GM18907 (cell line): ENCODE measurements at regions not wholly inside any gene's neighbourhood (a gene's known extent, or its start where the extent isn't known, plus 50 kb on each side); places are given as distances from the start of the nearest gene placed in this dataset.
"Not testable (repeated sequence)": the region's sequence is repeated elsewhere in the genome, so short reads cannot be mapped to it uniquely, and the experiment has no call there.

ENCODE experiments used
- ATAC-seq: cut with Tn5 transposase; IDR thresholded peaks from one replicate; pipeline ENCODE4 v1.9.1; 2021; ENCODE audit warnings: mild to moderate bottlenecking, moderate library complexity; ENCODE audit not compliant: unreplicated experiment

- no peak for ATAC-seq
Observed at GRCh38 chr7:81155654-81156373, 237.0 kb upstream of the SEMA3C start.

DNA sequence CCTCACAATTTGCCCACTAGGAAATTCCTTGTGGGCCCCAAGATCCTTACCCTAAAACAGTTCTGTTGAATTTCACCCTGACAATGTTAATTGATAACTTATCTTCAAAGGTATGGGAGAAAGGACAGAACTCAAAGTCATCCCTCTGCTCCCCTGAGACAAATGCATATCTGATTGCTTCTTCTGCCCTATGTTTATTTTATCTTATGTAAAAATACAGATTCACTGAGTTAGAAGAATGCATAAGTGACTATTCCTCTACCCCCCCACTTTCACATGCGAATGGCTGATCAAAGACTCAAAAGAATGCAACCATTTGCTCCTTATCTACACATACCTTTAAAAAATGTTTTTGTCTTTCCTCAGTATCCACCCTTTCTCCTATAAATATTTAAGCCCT lies 235.7 kb upstream of the SEMA3C start:
- ATAC-seq, result no peak

DNA sequence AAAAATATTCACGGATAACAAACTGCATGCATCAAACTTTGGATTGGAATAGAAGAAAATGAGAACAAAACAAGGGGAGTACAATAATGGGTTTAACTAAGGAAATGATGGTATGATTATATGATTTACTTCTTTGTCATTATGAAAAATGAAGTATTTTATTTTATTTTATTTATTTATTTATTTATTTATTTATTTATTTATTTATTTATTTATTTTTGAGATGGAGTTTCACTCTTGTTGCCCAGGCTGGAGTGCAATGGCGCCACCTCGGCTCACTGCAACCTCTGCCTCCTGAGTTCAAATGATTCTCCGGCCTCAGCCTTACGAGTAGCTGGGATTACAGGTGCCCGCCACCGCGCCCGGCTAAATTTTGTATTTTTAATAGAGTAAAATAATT lies 234.1 kb upstream of the SEMA3C start:
- ATAC-seq, result not testable (repeated sequence)

- no peak for ATAC-seq
Observed at GRCh38 chr7:81150951-81151361, 232.1 kb upstream of the SEMA3C start.

GRCh38 chr7:81143856-81144255 lies 225.0 kb upstream of the SEMA3C start:
- no peak for ATAC-seq

GRCh38 chr7:81141257-81142205 lies 222.7 kb upstream of the SEMA3C start:
- ATAC-seq, result not testable (repeated sequence)

DNA sequence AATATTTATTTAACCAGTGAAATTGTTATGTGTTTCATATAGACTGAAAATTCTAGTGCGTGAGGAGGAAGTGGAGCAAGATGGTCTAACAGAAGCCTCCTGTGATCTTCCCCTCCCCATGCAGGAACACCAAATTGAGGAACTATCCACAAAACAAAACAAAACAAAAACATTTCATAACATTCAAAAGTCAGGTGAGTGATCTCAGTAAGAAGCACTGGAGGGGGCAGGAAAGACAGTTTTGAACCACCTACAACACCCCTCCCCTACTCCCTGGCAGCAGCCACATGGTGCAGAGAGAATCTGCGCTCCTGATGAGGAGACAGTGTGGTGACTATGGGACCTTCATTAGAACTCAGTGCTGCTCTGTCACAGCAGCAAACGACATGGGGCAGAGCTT lies 221.9 kb upstream of the SEMA3C start:
- no peak for ATAC-seq

DNA sequence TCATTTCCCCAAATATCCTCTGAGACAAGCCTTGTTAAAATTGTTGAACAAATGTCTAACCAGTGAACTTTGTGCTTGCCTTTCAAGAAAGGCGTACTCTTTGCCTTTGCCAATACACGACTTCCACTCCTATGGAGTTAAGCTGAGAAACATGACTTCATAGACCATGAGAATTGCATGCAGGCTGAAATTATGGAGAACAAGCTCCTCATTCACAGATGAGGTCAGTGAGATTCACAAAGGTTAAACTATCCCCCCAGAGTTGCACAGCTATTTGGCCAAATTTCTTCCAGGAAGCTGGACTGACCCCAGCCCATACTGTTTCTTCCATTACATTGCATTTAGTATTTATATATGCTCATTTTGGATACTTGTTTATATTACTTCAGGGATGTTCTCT lies 221.4 kb upstream of the SEMA3C start:
- no peak for ATAC-seq

- ATAC-seq, result no peak
Observed at GRCh38 chr7:81138870-81139269, 220.0 kb upstream of the SEMA3C start.

DNA sequence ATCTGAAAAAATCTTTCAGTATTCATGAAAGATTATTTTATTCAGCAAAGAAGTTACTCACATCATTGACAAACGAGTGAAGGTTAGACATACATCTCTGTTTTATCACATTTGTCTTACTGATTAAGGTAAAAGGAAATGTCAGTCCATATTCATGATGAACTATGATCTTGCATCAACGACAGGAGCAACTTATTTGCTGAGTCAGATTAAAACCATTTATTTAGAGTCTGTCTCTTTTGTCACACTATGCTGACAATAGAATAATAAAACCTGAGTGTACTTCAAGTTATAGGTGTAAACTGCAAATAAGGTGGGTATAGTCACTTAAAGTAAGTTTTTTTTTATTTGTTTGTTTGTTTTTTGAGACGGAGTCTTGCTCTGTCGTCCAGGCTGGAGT lies 216.5 kb upstream of the SEMA3C start:
- no peak for ATAC-seq

GRCh38 chr7:81128011-81128410 lies 209.2 kb upstream of the SEMA3C start:
- no peak for ATAC-seq

GRCh38 chr7:81120803-81121202 lies 202.0 kb upstream of the SEMA3C start:
- ATAC-seq, result no peak

GRCh38 chr7:81120111-81120510 lies 201.3 kb upstream of the SEMA3C start:
- no peak for ATAC-seq

GRCh38 chr7:81114633-81115032 lies 195.8 kb upstream of the SEMA3C start:
- ATAC-seq, result no peak

- no peak for ATAC-seq
Observed at GRCh38 chr7:81112731-81113130, 193.9 kb upstream of the SEMA3C start.

DNA sequence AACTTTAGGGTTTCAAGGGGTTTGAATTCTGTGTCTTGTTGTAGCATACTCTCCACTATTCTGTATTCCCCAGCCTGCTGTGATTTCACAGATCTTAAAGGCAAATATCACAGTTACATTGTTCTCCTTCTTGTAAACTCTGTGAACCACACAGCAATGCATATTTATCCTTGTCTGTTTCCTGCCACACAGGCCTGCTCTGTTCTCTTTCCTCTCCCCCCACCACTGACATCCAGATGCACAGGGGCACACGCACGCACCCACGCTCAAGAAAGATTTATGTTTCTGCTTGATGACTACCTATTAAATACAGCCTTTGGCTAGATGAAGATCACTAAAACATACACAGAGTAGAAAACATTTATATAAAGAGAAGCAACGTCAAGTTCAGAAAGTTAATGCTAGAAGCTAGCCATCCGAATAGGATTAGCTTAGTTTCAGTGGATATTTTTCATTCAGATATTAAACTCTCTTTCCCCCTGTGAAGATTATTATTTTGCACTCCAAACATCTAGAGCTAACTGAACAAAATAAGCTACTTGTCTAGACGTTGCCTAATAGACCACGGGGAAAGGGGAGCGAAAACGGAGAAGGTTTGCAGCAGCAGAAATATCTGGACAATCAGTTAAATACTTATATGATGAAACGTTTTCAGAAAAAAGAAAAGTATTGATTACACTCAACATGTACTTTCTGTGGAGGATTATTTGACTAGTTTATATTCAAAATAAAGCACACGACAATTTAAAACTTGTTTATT lies 193.1 kb upstream of the SEMA3C start:
- ATAC-seq, result no peak

DNA sequence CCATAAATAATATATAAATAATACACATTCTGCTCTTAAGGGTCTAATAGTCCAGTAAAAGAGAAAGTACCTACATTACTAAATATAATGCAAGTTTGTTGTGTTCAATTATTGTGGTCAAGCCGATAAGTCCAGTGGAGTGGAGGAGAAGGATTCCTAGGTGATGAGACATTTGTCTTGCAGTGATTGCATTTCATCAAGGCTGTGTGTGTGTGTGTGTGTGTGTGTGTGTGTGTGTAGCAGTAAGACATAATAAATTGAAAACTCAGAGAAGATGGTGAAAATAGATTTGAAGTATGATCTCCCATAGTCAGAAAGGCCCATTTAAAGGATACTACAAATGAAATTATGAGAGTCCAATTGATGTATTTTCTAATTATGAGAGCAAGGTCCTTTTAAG lies 192.5 kb upstream of the SEMA3C start:
- ATAC-seq, result no peak

DNA sequence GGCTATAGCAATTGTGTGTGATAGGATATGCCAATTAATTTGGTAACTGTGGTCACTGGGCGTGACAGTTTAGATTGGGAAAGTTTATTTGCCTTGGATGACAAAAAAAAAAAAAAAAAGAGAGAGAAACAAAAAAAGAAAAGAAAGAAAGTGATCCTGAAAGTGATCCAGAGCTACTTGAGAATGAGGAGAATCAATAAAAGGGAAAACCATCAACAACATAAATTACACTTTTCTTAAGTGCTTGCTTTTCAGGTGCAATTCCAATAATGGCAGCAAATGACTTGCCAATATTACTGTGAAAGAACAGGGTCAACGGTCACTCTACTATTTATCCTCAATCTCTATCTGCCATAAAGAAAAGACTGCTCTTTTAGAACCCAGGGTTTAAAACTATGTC lies 191.8 kb upstream of the SEMA3C start:
- ATAC-seq, result no peak

DNA sequence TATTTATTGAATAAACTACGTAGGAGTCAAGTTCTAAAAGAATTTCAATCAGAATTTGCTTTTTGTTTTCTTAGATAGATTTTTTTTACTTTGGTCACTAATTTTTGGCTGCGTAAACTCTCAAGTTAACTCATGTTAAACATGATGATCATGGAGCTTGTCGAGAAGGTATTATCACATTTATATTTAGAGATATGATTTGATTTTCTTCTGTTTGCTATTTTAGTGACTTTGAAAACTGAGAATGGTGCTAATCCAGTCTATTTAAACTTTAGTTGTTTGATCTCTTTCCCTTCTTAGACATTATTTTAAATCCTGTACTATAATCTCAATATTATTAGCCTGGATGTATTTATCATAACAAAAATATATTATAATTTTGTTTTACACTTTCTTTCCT lies 179.4 kb upstream of the SEMA3C start:
- no peak for ATAC-seq

DNA sequence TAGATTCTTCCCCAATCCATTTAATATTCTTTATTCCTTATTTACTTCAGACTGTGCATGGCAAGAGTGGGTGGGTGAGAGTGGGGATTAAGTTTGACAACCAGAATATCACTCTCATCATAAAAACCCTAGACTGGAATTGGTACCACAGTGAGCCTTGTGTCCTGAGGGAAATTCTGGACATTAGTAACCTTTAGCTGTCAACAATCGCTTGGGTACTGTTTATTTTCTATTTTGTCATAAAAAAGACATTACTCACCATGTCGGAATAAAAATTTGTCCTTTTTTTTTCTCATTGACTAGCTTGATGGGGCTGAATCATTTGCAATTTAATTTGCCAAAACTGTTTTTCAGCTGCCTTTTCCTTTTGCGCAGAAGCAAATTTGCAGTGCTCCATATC lies 176.1 kb upstream of the SEMA3C start:
- ATAC-seq, result no peak

DNA sequence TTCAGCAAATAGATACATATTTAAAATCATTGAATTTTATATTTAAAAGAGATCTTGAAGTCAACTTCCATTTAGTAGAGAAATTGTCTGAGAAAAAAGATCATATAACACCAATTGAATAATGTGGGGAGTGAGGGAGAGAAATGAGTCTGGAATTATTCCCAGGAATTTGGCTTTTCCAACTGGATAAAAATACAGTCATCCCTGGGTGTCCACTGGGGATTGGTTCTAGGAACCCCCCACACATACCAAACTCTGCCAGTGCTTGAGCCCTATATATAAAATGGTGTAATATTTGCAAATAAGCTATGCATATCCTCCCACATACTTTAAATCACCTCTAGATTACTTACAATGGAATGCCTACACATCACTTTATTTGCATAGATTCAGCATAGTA lies 162.8 kb upstream of the SEMA3C start:
- no peak for ATAC-seq
